ENCODE measurements at regions not wholly inside any gene's neighbourhood (a gene's known extent, or its start where the extent isn't known, plus 50 kb on each side); places are given as distances from the start of the nearest gene placed in this dataset.

DNA sequence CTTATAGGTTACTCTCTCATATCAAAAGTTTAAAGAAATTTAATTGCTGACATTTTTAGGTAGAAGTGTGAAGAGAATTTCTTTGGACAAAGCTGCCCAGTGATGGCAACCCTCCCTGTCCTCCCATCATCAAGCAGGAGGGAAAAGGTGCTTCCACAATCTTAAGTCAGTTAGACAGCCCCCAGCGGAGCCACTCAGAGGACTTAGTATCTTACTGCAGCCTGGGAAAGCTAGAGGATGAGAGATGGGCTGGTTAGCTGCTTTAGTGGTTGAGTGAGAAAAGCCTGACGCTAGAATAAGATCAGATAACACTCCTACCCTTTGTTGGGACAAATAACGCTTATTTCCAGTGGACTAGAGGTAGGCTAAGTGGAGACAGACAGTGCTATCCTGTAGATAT, 227.1 kb downstream of the RFPL4B start:
- ChIA-PET POLR2A (no interaction called here), CTCF (interaction anchor here (1.5 kb wide), 1 partner anchor 18 kb away, joined by 3 read pairs; no protein-coding TSS in a partner anchor)
- DNase-seq (ENCODE audit: extremely low spot score) = no peak

DNA sequence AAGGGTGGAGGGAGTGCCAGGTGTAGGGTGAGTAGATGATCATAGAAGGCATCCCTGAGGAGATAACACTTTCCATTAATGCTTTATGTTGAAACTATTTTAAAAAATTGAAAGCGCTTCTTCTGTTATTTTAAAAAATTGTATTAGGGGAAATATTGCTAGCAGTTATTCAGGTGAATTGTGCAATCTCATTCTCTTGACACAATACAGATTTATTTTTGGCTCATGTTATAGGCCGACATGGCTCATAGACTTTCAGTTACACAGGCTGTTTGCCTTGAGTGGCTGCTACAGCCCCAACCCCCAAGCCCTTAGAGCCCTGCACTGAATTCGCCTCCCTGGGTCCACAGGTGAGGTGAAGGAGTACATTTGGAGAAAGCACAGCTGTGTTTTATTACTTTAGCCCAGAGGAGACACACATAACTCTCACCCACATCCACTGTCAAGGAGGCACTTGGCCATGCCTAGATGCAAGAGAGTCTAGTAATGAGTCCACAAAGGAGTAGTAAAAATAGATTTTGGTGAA, 228.2 kb downstream of the RFPL4B start:
- ChIA-PET POLR2A (no interaction called here), CTCF (interaction anchor here (1.5 kb wide), 1 partner anchor 17 kb away, joined by 3 read pairs; no protein-coding TSS in a partner anchor)
- TF ChIP-seq, protein P1, sequence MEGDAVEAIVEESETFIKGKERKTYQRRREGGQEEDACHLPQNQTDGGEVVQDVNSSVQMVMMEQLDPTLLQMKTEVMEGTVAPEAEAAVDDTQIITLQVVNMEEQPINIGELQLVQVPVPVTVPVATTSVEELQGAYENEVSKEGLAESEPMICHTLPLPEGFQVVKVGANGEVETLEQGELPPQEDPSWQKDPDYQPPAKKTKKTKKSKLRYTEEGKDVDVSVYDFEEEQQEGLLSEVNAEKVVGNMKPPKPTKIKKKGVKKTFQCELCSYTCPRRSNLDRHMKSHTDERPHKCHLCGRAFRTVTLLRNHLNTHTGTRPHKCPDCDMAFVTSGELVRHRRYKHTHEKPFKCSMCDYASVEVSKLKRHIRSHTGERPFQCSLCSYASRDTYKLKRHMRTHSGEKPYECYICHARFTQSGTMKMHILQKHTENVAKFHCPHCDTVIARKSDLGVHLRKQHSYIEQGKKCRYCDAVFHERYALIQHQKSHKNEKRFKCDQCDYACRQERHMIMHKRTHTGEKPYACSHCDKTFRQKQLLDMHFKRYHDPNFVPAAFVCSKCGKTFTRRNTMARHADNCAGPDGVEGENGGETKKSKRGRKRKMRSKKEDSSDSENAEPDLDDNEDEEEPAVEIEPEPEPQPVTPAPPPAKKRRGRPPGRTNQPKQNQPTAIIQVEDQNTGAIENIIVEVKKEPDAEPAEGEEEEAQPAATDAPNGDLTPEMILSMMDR (IDR thresholded peaks at IDR 0.05; ENCODE audit: control extremely low read depth, extremely low read depth, low read depth, missing control alignments) = no peak
- no peak for DNase-seq (ENCODE audit: extremely low spot score)

More for the DNA sequence above, 227.1 kb downstream of the RFPL4B start:
- TF ChIP-seq, protein P1 (IDR thresholded peaks at IDR 0.05; ENCODE audit: control extremely low read depth, extremely low read depth, low read depth, missing control alignments) = no peak

DNA sequence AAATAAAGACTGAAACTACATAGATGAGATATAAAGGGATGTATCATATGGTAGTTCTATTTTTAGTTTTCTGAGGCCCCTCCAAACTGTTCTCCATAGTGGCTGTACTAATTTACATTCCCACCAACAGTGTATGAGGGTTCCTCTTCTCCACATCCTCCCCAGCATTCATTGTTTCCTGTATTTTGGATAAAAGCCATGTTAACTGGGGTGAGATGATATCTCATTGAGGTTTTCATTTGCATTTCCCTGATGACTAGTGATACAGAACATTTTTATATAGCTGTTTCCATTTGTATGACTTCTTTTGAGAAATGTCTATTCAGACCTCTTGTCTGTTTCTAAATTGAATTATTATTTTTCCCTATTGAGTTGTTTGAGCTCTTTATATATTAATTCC, 229.3 kb downstream of the RFPL4B start:
- DNase-seq (ENCODE audit: extremely low spot score) = no peak
- ChIA-PET CTCF (interaction anchor here (1.1 kb wide), 1 partner anchor 15 kb away, joined by 3 read pairs; no protein-coding TSS in a partner anchor), POLR2A (no interaction called here)
- TF ChIP-seq, protein P1 (IDR thresholded peaks at IDR 0.05; ENCODE audit: control extremely low read depth, extremely low read depth, low read depth, missing control alignments) = no peak

DNA sequence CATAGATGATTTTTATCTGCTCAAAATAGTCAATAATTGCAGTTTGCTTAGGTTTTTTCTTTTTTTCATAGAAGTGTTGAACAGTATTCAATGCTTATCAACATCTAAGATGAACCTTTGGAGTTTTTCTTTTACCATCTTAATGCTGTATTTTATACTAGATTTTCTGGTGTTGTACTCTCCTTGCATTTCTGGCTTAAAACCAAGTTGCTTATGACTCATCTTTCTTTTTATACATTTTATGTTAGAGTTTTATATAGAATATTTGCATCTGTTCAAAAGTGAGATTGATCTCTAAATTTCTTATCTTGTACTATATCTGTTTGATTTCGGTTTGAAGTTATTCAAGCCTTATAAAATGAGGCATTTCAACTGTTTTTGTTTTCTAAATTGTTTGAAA, 232.5 kb downstream of the RFPL4B start:
- DNase-seq (ENCODE audit: extremely low spot score) = no peak
- ChIA-PET POLR2A (no interaction called here), CTCF (no interaction called here)
- TF ChIP-seq, protein P1 (IDR thresholded peaks at IDR 0.05; ENCODE audit: control extremely low read depth, extremely low read depth, low read depth, missing control alignments) = no peak

DNA sequence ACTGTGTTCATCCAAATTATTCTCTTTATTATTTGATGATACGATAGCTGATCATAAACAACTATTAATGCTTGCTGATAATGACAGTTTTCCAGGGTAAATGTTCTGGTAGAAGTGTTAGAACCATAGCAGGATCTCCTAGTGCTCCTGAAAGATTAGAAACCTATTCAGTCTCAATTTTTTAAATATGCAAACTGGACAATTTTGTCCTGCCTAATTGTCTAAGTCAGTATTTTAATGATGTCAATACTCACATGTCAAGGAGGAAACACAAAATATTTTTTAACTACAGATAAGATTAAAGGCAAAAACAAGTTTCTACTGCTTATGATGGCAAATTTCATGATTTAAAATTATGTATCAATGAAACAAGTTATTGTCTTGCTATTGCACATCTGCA, 233.9 kb downstream of the RFPL4B start:
- TF ChIP-seq, protein P1 (IDR thresholded peaks at IDR 0.05; ENCODE audit: control extremely low read depth, extremely low read depth, low read depth, missing control alignments) = no peak
- DNase-seq (ENCODE audit: extremely low spot score) = no peak
- CTCF ChIA-PET = interaction anchor here (0.9 kb wide), 1 partner anchor 18 kb away, joined by 3 read pairs; no protein-coding TSS in a partner anchor
- POLR2A ChIA-PET = no interaction called here

DNA sequence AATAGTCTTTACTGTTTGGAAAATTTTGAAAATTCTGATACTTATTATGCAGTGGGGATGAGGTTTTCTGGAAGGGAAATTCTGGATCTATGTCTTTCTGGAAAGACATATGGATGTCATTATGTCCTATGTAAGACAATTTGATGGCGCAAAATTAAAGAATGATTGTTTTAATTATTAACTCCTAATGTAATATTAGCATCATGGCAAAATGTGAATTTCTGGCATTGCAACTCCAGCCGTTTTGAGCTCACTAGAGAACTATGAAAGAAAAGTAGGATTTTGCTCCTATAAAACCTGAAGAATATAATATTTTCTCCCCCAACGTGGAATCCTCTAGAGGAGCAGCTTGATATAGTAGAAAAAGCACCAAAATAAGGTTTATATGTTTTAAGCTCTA, 243.2 kb downstream of the RFPL4B start:
- DNase-seq (ENCODE audit: extremely low spot score) = no peak
- CTCF ChIA-PET = interaction anchor here (1.1 kb wide), 1 partner anchor 24 kb away, joined by 3 read pairs; no protein-coding TSS in a partner anchor
- POLR2A ChIA-PET = no interaction called here
- TF ChIP-seq, protein P1 (IDR thresholded peaks at IDR 0.05; ENCODE audit: control extremely low read depth, extremely low read depth, low read depth, missing control alignments) = no peak

Measured in GM10248 (cell line).